ENCODE measurements at regions not wholly inside any gene's neighbourhood (a gene's known extent, or its start where the extent isn't known, plus 50 kb on each side); places are given as distances from the start of the nearest gene placed in this dataset.

DNA sequence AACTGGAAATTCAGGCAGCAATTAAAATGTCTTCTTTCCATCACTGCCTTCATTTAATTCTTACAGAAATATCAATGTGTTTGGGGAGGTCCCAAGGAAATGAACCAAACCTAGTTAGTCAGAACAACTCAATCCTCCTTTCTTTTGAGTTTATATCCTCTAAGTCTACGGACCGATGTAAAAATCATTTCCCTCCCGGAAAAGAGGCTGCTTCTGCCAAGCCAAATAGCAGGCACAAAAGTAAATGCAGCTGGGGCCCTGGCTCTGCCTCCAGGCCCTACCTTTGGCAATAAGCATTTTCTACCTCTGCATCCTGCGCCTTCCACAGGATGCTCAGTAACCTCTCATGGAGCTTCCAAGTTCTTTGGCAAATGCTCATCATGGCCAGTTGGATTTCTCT, 122.5 kb upstream of the COL8A1 start:
- TF ChIP-seq, protein P1, sequence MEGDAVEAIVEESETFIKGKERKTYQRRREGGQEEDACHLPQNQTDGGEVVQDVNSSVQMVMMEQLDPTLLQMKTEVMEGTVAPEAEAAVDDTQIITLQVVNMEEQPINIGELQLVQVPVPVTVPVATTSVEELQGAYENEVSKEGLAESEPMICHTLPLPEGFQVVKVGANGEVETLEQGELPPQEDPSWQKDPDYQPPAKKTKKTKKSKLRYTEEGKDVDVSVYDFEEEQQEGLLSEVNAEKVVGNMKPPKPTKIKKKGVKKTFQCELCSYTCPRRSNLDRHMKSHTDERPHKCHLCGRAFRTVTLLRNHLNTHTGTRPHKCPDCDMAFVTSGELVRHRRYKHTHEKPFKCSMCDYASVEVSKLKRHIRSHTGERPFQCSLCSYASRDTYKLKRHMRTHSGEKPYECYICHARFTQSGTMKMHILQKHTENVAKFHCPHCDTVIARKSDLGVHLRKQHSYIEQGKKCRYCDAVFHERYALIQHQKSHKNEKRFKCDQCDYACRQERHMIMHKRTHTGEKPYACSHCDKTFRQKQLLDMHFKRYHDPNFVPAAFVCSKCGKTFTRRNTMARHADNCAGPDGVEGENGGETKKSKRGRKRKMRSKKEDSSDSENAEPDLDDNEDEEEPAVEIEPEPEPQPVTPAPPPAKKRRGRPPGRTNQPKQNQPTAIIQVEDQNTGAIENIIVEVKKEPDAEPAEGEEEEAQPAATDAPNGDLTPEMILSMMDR (conservative IDR thresholded peaks at IDR 0.05; ENCODE audit: low read depth, low read length), result no peak
- TF ChIP-seq EZH2 (IDR thresholded peaks at IDR 0.05; ENCODE audit: borderline replicate concordance, low read depth, low read length, poor library complexity, severe bottlenecking), result no peak
